ENCODE measurements at regions not wholly inside any gene's neighbourhood (a gene's known extent, or its start where the extent isn't known, plus 50 kb on each side); places are given as distances from the start of the nearest gene placed in this dataset.

- no peak overlapping the region for H3K4me3 ChIP-seq (ENCODE audit: low read depth, poor library complexity, severe bottlenecking)
- 81 to 82% methylated on average over 2 of the region's 2 CpGs for WGBS, 2 donors
- TF ChIP-seq, protein P1, sequence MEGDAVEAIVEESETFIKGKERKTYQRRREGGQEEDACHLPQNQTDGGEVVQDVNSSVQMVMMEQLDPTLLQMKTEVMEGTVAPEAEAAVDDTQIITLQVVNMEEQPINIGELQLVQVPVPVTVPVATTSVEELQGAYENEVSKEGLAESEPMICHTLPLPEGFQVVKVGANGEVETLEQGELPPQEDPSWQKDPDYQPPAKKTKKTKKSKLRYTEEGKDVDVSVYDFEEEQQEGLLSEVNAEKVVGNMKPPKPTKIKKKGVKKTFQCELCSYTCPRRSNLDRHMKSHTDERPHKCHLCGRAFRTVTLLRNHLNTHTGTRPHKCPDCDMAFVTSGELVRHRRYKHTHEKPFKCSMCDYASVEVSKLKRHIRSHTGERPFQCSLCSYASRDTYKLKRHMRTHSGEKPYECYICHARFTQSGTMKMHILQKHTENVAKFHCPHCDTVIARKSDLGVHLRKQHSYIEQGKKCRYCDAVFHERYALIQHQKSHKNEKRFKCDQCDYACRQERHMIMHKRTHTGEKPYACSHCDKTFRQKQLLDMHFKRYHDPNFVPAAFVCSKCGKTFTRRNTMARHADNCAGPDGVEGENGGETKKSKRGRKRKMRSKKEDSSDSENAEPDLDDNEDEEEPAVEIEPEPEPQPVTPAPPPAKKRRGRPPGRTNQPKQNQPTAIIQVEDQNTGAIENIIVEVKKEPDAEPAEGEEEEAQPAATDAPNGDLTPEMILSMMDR (IDR thresholded peaks at IDR 0.05) = no peak
- TF ChIP-seq POLR2A (IDR thresholded peaks at IDR 0.05) = no peak
- no peak for DNase-seq (ENCODE audit: low spot score in 2 of 2)
- intact Hi-C loops (cut with DNase I; ENCODE audit: low total_unique reads) = no loop called here
These were observed 74.5 kb upstream of the FRY start for GRCh38 chr13:31956980-31957644.

- TF ChIP-seq, protein P1 (IDR thresholded peaks at IDR 0.05) = no peak
- TF ChIP-seq POLR2A (IDR thresholded peaks at IDR 0.05) = no peak
- intact Hi-C loops (cut with DNase I; ENCODE audit: low total_unique reads) = loop anchor here (1.0 kb wide), 1 partner anchor 18 kb away; no protein-coding TSS in a partner anchor
- 80 to 83% methylated on average over 2 of the region's 2 CpGs for WGBS, 2 donors
These were observed 73.8 kb upstream of the FRY start for GRCh38 chr13:31957772-31958171.

GRCh38 chr13:31962731-31963370 is 68.7 kb upstream of the FRY start:
- WGBS, 2 donors = 94 to 99% methylated on average over 3 of the region's 3 CpGs
- H3K4me3 ChIP-seq (ENCODE audit: low read depth, poor library complexity, severe bottlenecking) = no peak overlapping the region
- TF ChIP-seq, protein P1 (IDR thresholded peaks at IDR 0.05) = no peak
- TF ChIP-seq POLR2A (IDR thresholded peaks at IDR 0.05) = no peak
- DNase-seq (ENCODE audit: low spot score in 2 of 2) = no peak
- intact Hi-C loops (cut with DNase I; ENCODE audit: low total_unique reads) = no loop called here

More at GRCh38 chr13:31957772-31958171, 73.8 kb upstream of the FRY start:
- no peak for DNase-seq (ENCODE audit: low spot score in 2 of 2)
- no peak overlapping the region for H3K4me3 ChIP-seq (ENCODE audit: low read depth, poor library complexity, severe bottlenecking)

DNA sequence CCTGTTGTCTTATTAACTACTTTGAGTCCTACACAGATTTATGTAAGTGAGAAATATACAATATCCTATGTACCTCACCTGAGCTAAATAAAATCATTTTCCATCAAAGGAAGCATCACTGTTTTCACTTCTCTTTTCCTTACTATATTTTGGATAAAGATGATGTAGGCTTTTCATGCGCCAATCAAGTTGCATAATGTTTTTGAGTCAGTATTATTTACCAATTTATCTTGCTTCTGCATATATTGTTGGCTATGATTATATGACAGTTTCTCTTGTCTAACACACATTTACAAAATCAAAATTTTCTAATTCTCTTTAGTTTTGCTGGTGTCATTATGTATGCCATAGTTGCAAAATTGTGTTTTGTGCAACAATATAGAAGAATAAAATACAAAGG is 67.9 kb upstream of the FRY start:
- no peak for DNase-seq (ENCODE audit: low spot score in 2 of 2)
- TF ChIP-seq, protein P1 (IDR thresholded peaks at IDR 0.05) = no peak
- no peak for TF ChIP-seq POLR2A (IDR thresholded peaks at IDR 0.05)
- intact Hi-C loops (cut with DNase I; ENCODE audit: low total_unique reads) = no loop called here
- WGBS, 2 donors = 74 to 83% methylated on average over 1 of the region's 1 CpG
- H3K4me3 ChIP-seq (ENCODE audit: low read depth, poor library complexity, severe bottlenecking) = no peak overlapping the region

DNA sequence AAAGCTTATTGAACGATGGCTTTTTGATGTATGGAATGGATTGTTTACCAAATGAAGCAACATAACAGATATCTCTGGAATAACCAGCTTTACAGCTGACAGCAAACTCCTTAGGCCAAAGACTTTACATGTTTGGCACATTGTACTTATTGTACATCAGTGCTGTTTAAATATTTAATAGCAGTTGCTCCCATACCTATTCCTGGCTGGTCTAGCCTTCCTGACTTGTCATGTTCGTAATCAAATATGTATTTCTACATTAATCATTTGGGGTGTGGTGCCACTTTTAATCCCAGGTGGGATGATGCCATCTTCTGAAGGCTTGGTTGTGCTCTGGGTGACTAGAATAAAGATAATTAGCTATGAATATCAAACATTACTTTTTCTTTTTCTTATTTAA is 67.4 kb upstream of the FRY start:
- DNase-seq (ENCODE audit: low spot score in 2 of 2) = no peak
- no peak overlapping the region for H3K4me3 ChIP-seq (ENCODE audit: low read depth, poor library complexity, severe bottlenecking)
- TF ChIP-seq POLR2A (IDR thresholded peaks at IDR 0.05) = no peak
- TF ChIP-seq, protein P1 (IDR thresholded peaks at IDR 0.05) = no peak
- 47 to 65% methylated on average over 2 of the region's 2 CpGs for WGBS, 2 donors
- intact Hi-C loops (cut with DNase I; ENCODE audit: low total_unique reads) = no loop called here

Data from lower leg skin (tissue), 4 donors.